OCI-LY7 (cell line): ENCODE measurements at regions not wholly inside any gene's neighbourhood (a gene's known extent, or its start where the extent isn't known, plus 50 kb on each side); places are given as distances from the start of the nearest gene placed in this dataset.
"Not testable (repeated sequence)": the region's sequence is repeated elsewhere in the genome, so short reads cannot be mapped to it uniquely, and the experiment has no call there.

ENCODE experiments used
- BruUV-seq: library from RNA; stranded (reverse); fragments of 400-500 nt; replicated peaks from 2 replicates; lab custom pipeline; 2021; lab: Mats Ljungman, UMichigan
- CTCF ChIA-PET: fragments of 300-600 bp; sonication (Branson Sonifier 250); formaldehyde crosslinking; loops from one replicate; lab custom pipeline; 2022; ENCODE audit warnings: antibody characterized with exemption; ENCODE audit not compliant: unreplicated experiment; lab: Charles Lee
- POLR2A ChIA-PET: fragments of 300-600 bp; sonication (Branson Sonifier 250); formaldehyde crosslinking; loops from one replicate; lab custom pipeline; 2022; ENCODE audit warnings: antibody characterized with exemption; lab: Charles Lee
- DNase-seq: peaks from one replicate; pipeline ENCODE4 v3.0.0-alpha.2; 2015; ENCODE audit warnings: low spot score
- H2AFZ ChIP-seq: fragments of 200-600 bp; sonication (generic), shearing (Covaris generic); 2 replicates; pipeline ENCODE4 v1.6.1; 2014; ENCODE audit warnings: mild to moderate bottlenecking, antibody characterized with exemption, low read length, moderate library complexity
- H3K27ac ChIP-seq: fragments of 200-600 bp; sonication (generic); 2 replicates; pipeline ENCODE4 v1.5.1; 2014; ENCODE audit warnings: mixed run types, low read depth, mild to moderate bottlenecking, moderate library complexity, low read length, inconsistent platforms; ENCODE audit not compliant: poor library complexity, severe bottlenecking
- H3K36me3 ChIP-seq: fragments of 200-600 bp; sonication (generic); 2 replicates; pipeline ENCODE4 v1.6.1; 2014; ENCODE audit warnings: mild to moderate bottlenecking, antibody characterized with exemption, low read length, moderate library complexity, mixed read lengths; ENCODE audit not compliant: insufficient read depth
- H3K4me1 ChIP-seq: fragments of 200-600 bp; sonication (generic); 2 replicates; pipeline ENCODE4 v1.5.1; 2014; ENCODE audit warnings: mild to moderate bottlenecking, low read length; ENCODE audit not compliant: insufficient read depth, poor library complexity, severe bottlenecking
- H3K4me2 ChIP-seq: fragments of 200-600 bp; sonication (generic); 2 replicates; pipeline ENCODE4 v1.6.1; 2014; ENCODE audit warnings: mild to moderate bottlenecking, low read length
- H3K4me3 ChIP-seq: fragments of 200-600 bp; sonication (generic); 2 replicates; pipeline ENCODE4 v1.5.1; 2014; ENCODE audit warnings: mild to moderate bottlenecking, low read depth, low read length; ENCODE audit not compliant: poor library complexity, severe bottlenecking
- H3K79me2 ChIP-seq: fragments of 200-600 bp; sonication (generic); 2 replicates; pipeline ENCODE4 v1.6.1; 2016; ENCODE audit warnings: low read depth, mild to moderate bottlenecking, low read length, moderate library complexity, mixed read lengths; ENCODE audit not compliant: insufficient read depth
- H3K9me2 ChIP-seq: fragments of 200-600 bp; sonication (generic); 2 replicates; pipeline ENCODE4 v1.6.1; 2016; ENCODE audit warnings: mild to moderate bottlenecking, low read length, mixed read lengths; ENCODE audit not compliant: insufficient read depth
- H3K9me3 ChIP-seq: fragments of 200-600 bp; sonication (generic); 2 replicates; pipeline ENCODE4 v1.6.1; 2014; ENCODE audit warnings: mild to moderate bottlenecking, mixed run types, low read length, mixed read lengths
- H4K20me1 ChIP-seq: fragments of 200-600 bp; sonication (generic); 2 replicates; pipeline ENCODE4 v1.6.1; 2014; ENCODE audit warnings: mild to moderate bottlenecking, antibody characterized with exemption, low read length, moderate library complexity, mixed read lengths; ENCODE audit not compliant: insufficient read depth
- CTCF ChIP-seq: fragments of 200-600 bp; sonication (generic); conservative IDR thresholded peaks from 2 replicates; pipeline ENCODE4 v1.5.1; 2014; ENCODE audit warnings: mild to moderate bottlenecking, antibody characterized with exemption, low read length, moderate library complexity, mixed read lengths
- EZH2phosphoT487 ChIP-seq: fragments of 200-600 bp; sonication (generic); IDR thresholded peaks from 2 replicates; pipeline ENCODE4 v1.6.1; 2018; ENCODE audit warnings: low read depth, borderline replicate concordance, mild to moderate bottlenecking, mixed run types, antibody characterized with exemption, low read length, moderate library complexity, mixed read lengths
- intact Hi-C: fragments of 100-400 bp; cut with micrococcal nuclease; formaldehyde crosslinking; loops from one replicate; pipeline ENCODE4 v1.10.0; 2022; ENCODE audit not compliant: unreplicated experiment

GRCh38 chr20:40276301-40276700 is 412.7 kb downstream of the MAFB start:
- no peaks in the 10 kb centered on the region for H3K9me2 ChIP-seq
- no peak overlapping the region for H3K4me2 ChIP-seq
- TF ChIP-seq EZH2phosphoT487 (no peak), CTCF (no peak)
- no peaks in the 10 kb centered on the region for H4K20me1 ChIP-seq
- no TSS peak for BruUV-seq
- H3K4me1 ChIP-seq: no peaks in the 10 kb centered on the region
- no peaks in the 10 kb centered on the region for H3K79me2 ChIP-seq
- H3K27ac ChIP-seq: no peak overlapping the region
- ChIA-PET POLR2A (no interaction called here), CTCF (no interaction called here)
- H3K4me3 ChIP-seq: no peak overlapping the region
- DNase-seq: no peak
- intact Hi-C loops: no loop called here
- H3K9me3 ChIP-seq: no peaks in the 10 kb centered on the region
- H3K36me3 ChIP-seq: no peaks in the 10 kb centered on the region
- H2AFZ ChIP-seq: no peak overlapping the region

GRCh38 chr20:40275738-40276137 is 413.3 kb downstream of the MAFB start:
- POLR2A ChIA-PET: interaction anchor here (0.5 kb wide), 1 partner anchor 1287 kb away, joined by 3 read pairs; no protein-coding TSS in a partner anchor
- Histone ChIP-seq H3K9me2 (no peaks in the 10 kb centered on the region), H3K9me3 (no peaks in the 10 kb centered on the region), H3K4me2 (no peak overlapping the region), H3K36me3 (no peaks in the 10 kb centered on the region), H3K27ac (no peak overlapping the region), H3K4me1 (no peaks in the 10 kb centered on the region), H4K20me1 (no peaks in the 10 kb centered on the region), H3K4me3 (no peak overlapping the region), H2AFZ (no peak overlapping the region), H3K79me2 (no peaks in the 10 kb centered on the region)
- TF ChIP-seq CTCF (no peak), EZH2phosphoT487 (no peak)
- CTCF ChIA-PET: no interaction called here
- BruUV-seq: no TSS peak
- no peak for DNase-seq
- intact Hi-C loops: no loop called here

DNA sequence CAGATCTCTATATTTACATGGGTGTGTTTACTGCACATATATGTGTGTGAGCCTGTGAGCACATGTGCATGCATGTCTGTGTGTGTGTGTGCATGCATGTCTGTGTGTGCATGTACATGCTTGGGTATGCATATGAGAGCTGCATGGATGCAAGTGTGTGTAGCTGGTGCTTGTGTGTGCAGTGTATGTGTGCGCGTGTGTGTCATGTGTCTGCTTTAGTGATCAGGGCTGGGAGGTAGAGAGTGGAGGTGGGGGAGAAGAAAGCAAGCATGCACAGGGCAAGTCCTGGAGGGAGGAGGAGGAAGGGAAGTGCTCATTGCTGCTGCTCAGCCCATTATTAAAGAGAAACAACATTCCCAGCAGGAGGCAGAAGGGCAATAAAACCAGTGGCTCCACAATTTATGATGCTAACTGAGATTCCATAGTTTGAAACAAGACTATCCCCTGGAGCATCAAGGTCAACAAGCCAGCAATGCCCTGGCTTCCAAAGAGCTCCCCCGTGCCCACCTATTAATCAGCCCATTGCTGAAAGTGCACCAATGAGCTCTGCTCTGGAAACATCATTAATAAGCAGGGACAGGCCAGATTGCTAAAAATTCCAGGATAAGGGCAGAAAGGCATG is 414.0 kb downstream of the MAFB start:
- DNase-seq: no peak
- Histone ChIP-seq H3K4me1 (no peaks in the 10 kb centered on the region), H3K36me3 (no peaks in the 10 kb centered on the region), H2AFZ (no peak overlapping the region), H3K4me3 (no peak overlapping the region), H3K9me3 (no peaks in the 10 kb centered on the region), H3K4me2 (no peak overlapping the region), H3K9me2 (no peaks in the 10 kb centered on the region), H3K27ac (no peak overlapping the region), H4K20me1 (no peaks in the 10 kb centered on the region), H3K79me2 (no peaks in the 10 kb centered on the region)
- CTCF ChIA-PET: no interaction called here
- no peak for TF ChIP-seq EZH2phosphoT487
- TF ChIP-seq CTCF: no peak
- POLR2A ChIA-PET: interaction anchor here (0.5 kb wide), 1 partner anchor 1286 kb away, joined by 3 read pairs; no protein-coding TSS in a partner anchor
- no TSS peak for BruUV-seq
- intact Hi-C loops: no loop called here

DNA sequence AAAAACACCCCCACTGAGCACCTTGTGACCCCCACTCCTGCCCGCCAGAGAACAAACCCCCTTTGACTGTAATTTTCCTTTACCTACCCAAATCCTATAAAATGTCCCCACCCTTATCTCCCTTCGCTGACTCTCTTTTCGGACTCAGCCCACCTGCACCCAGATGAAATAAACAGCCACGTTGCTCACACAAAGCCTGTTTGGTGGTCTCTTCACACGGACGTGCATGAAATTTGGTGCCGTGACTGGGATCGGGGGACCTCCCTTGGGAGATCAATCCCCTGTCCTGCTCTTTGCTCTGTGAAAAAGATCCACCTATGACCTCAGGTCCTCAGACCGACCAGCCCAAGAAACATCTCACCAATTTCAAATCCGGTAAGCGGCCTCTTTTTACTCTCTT is 419.8 kb downstream of the MAFB start:
- POLR2A ChIA-PET, H3K36me3 ChIP-seq, CTCF ChIA-PET, H3K4me2 ChIP-seq, DNase-seq, H3K9me2 ChIP-seq, H3K4me1 ChIP-seq, H4K20me1 ChIP-seq, H2AFZ ChIP-seq, H3K27ac ChIP-seq, H3K9me3 ChIP-seq, H3K4me3 ChIP-seq, BruUV-seq, H3K79me2 ChIP-seq: not testable (repeated sequence)
- intact Hi-C loops: loop anchor here (10.0 kb wide), 1 partner anchor 696 kb away; no protein-coding TSS in a partner anchor
